H54 (cell line): ENCODE measurements at regions not wholly inside any gene's neighbourhood (a gene's known extent, or its start where the extent isn't known, plus 50 kb on each side); places are given as distances from the start of the nearest gene placed in this dataset.

ENCODE experiments used
- DNase-seq: peaks from one replicate; pipeline ENCODE4 v3.0.0; 2011; ENCODE audit warnings: low spot score, mixed read lengths; ENCODE audit not compliant: insufficient read length
- FAIRE-seq: peaks from 3 replicates; lab custom pipeline; 2011; peaks lifted over from hg19 to GRCh38; lab: Jason Lieb, UNC
- POLR2A ChIP-seq: IDR thresholded peaks from 2 replicates; pipeline ENCODE4 v1.6.1; 2011; ENCODE audit warnings: low read depth, mild to moderate bottlenecking, low read length

GRCh38 chr15:57767481-57767880 is 61.0 kb downstream of the POLR2M start:
- TF ChIP-seq POLR2A: no peak
- DNase-seq (no peak), FAIRE-seq (no peak)

- TF ChIP-seq POLR2A: no peak
- DNase-seq: no peak
- no peak for FAIRE-seq
Observed at GRCh38 chr15:57769266-57769665, 62.8 kb downstream of the POLR2M start.

GRCh38 chr15:57770495-57770894 is 64.0 kb downstream of the POLR2M start:
- no peak for FAIRE-seq
- TF ChIP-seq POLR2A: no peak
- no peak for DNase-seq

- DNase-seq (no peak), FAIRE-seq (no peak)
- no peak for TF ChIP-seq POLR2A
Observed at GRCh38 chr15:57772223-57772957, 65.9 kb downstream of the POLR2M start.

DNA sequence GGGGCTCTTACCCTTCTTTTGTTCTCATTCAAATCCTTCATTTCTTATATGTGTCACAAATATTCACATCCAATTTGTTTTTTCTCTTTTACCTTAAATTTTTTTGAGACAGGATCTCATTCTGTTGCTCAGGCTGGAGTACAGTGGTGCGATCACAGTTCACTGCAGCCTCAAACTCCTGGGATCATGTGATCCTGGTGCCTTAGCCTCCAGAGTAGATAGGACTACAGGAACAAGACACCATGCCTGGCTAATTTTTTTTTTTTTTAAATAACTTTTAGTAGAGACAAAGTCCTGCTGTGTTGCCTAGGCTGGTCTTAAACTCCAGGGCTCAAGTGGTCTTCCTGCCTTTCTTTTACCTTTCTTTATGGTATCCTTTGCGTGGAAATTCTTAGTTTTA is 66.5 kb downstream of the POLR2M start:
- FAIRE-seq: no peak
- no peak for TF ChIP-seq POLR2A
- DNase-seq: no peak

DNA sequence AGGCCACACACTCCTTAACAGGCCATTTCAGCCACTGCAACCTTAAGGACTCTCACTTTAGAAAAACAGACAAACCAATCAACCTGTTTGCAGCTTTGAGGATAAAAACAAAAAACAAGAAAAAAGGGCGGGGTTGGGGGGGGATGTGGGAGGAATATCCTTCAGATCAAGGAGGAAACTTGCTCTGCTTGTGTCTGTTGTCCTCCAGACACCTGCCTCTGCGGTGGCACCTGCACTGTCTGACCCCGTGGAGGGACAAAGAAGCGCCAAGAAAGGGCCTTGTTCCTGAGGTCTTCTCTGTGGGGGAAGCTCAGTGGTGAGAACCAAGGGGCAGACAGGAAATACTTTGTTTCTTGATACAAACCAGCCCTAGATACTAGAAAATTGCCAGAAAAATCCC is 70.5 kb downstream of the POLR2M start:
- DNase-seq: no peak

DNA sequence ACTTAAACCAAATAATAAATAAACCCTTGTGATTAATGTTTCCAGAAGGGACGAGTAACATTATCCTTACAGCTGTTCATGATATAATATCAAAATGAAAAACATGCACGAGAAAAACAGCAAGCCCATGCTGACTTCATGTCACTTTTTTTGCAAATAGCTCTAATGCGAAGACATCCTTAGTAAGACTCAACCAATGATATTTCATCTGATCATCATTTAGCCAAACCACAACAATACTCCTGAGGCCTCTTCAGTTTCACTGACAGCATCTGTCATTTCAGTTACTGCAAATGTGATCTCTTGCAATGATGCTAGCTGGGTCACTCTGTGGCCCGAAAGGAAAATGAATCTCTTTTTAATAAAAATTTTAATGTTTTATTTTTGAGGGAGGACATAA is 74.0 kb downstream of the POLR2M start:
- DNase-seq: no peak
- FAIRE-seq: no peak
- no peak for TF ChIP-seq POLR2A

More for the DNA sequence above, 70.5 kb downstream of the POLR2M start:
- no peak for TF ChIP-seq POLR2A
- FAIRE-seq: no peak

DNA sequence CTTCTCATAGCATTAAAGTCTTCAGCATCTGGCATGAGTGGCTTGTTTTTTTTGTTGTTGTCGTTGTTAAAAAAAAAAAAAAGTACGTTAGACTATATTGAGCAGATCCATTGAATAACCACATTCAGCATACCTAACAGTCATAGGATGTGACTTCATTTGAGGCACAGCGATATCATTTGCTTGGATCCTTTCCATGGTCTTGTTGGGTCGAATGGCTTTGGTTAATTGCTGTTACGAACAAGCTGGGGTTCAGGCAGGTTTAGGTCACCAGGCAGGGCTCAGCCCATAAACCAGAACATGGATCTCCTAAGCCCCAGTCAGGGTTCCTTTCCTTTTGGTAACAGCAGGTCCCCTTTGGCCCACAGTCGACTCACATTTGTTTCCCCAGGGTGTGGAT is 76.2 kb downstream of the POLR2M start:
- TF ChIP-seq POLR2A: no peak
- FAIRE-seq (no peak), DNase-seq (no peak)

DNA sequence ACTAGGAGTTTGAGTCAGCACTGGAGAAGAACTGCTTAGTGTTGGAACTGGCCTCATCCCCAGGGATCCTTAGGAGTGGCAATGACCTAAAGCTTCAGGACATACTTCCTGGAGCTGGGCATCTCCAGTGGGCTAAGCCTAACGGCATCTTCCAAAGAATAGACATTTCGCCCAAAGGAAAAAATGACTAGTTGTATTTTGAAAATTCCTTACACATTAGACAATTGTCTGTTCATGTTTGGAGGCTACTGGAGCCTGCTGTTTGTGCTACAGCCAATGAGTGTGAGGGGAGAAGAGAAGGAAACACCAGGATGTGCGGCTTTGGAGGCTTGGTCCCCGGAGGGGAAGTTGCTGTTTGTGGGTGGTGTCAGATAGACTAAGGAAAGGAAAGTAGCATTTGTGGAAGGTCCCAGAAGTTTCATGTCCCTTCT is 77.6 kb downstream of the POLR2M start:
- FAIRE-seq: no peak
- TF ChIP-seq POLR2A: no peak
- no peak for DNase-seq

DNA sequence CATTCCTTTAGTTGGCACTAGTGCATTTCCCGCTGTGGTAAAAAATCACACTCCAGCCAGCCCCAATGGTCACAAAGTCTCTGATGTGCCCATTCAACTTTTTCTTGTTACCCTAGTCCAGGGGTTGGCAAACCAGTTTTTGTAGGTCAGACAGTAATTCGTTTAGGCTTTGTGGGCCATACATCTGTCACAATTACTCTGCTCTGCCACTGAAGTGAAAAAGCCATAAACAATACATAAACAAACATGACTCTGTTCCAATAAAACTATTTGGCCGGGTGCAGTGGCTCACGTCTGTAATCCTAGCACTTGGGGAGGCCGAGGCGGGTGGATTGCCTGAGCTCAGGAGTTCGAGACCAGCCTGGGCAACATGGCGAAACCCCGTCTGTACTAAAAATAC is 78.5 kb downstream of the POLR2M start:
- TF ChIP-seq POLR2A: no peak
- FAIRE-seq: no peak
- no peak for DNase-seq

- FAIRE-seq: no peak
Observed at GRCh38 chr15:57785959-57786358, 79.4 kb downstream of the POLR2M start.

DNA sequence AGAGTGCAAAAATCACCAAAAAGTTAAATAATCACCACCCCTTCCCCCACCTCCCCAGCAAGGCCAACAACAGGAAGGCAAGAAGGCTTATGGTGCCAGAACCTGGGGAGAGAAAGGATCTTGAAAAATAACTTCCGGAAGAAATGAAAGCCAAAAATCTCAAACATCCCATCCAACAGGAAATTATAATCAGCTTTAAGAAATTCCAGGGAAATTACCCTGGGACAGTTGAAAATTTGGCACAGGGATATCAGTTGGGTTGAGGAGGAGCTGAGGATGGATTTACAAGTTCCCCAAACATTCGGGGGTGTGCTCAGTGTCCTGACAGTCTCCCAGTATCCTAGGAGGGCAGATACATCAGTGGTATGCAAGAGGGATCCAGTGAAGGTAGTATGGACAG is 82.7 kb downstream of the POLR2M start:
- TF ChIP-seq POLR2A: no peak
- DNase-seq (no peak), FAIRE-seq (no peak)

More at GRCh38 chr15:57785959-57786358, 79.4 kb downstream of the POLR2M start:
- DNase-seq: no peak
- TF ChIP-seq POLR2A: no peak

- DNase-seq (no peak), FAIRE-seq (no peak)
- TF ChIP-seq POLR2A: no peak
Observed at GRCh38 chr15:57792724-57793449, 86.4 kb downstream of the POLR2M start.

- no peak for TF ChIP-seq POLR2A
- FAIRE-seq (no peak), DNase-seq (no peak)
Observed at GRCh38 chr15:57795261-57795660, 88.7 kb downstream of the POLR2M start.

DNA sequence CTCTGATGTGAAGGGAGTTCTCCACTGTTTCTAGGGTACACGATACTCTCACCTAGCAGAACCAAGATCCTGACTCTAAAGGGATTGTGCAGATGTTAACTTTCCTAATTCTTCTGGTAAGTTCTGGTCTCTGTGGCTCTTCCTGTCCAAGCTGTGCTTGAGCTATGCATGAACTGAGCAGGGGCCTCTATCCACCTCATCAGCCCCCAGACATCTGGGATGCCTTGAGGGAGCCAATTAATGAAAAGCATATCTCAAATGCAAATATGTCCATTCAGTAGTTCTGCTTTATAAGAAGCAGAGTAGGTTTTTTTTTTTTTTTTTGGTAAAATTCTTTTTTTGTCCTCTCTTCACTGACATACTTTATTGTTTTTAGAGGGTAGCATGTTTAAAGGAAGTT is 89.6 kb downstream of the POLR2M start:
- no peak for TF ChIP-seq POLR2A
- no peak for FAIRE-seq
- no peak for DNase-seq

DNA sequence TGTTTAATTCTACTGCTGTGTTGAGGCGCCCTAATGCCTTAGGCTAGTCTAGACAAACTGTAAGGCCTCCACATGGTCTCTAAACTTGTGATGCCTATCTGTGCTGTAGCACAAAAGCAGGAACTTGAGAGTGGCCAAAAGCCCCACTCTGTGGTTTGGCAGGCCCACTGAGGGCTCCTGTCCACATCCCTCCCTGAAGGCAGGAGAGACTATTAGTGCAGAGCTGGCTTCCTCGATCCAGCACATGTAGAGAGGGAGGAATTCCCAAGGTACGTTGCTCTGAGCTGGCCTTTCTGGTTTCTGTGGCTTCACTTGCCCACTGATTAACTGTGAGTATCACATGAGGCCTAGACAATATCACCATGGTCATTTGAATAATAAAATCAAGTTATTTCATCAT is 90.6 kb downstream of the POLR2M start:
- no peak for FAIRE-seq

More for the DNA sequence above, 90.6 kb downstream of the POLR2M start:
- no peak for TF ChIP-seq POLR2A
- DNase-seq: no peak
